ENCODE measurements at regions not wholly inside any gene's neighbourhood (a gene's known extent, or its start where the extent isn't known, plus 50 kb on each side); places are given as distances from the start of the nearest gene placed in this dataset.

DNA sequence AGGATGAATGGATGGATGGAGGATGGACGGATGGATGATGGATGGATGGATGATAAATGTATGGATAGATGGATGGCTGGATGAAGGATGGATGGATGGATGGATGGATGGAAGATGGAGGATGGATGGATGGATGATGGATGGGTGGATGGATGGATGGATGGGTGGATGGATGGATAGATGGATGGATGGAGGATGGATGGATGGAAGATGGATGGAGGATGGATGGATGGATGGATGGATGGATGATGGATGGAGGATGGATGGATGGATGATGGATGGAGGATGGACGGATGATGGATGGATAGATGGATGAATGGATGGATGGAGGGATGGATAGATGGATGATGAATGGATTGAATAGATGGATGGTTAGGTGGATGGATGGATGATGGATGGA is 210.6 kb upstream of the IGF1R start:
- Histone ChIP-seq H3K27me3 (ENCODE audit: control insufficient read depth in 1 of 2, insufficient read depth in 2 of 2, low read length in 2 of 2) (no peaks in the 10 kb centered on the region), H3K36me3 (ENCODE audit: control insufficient read depth in 2 of 2, insufficient read depth in 2 of 2, low read length in 1 of 2) (no peaks in the 10 kb centered on the region), H3K4me3 (ENCODE audit: low read depth in 1 of 2, low read length in 2 of 2) (no peak overlapping the region), H3K27ac (ENCODE audit: low read depth in 2 of 2, low read length in 1 of 2) (no peak overlapping the region), H3K9me3 (ENCODE audit: control insufficient read depth in 2 of 2, insufficient read depth in 1 of 2, low read depth in 1 of 2, low read length in 1 of 2) (no peaks in the 10 kb centered on the region), H3K4me1 (ENCODE audit: control insufficient read depth in 2 of 2, insufficient read depth in 2 of 2, low read length in 1 of 2) (no peaks in the 10 kb centered on the region)
- WGBS, 2 donors: 89 to 93% methylated on average over 2 of the region's 2 CpGs

GRCh38 chr15:98438326-98438725 is 210.0 kb upstream of the IGF1R start:
- 88% methylated on average over 5 of the region's 5 CpGs for WGBS, 2 donors

DNA sequence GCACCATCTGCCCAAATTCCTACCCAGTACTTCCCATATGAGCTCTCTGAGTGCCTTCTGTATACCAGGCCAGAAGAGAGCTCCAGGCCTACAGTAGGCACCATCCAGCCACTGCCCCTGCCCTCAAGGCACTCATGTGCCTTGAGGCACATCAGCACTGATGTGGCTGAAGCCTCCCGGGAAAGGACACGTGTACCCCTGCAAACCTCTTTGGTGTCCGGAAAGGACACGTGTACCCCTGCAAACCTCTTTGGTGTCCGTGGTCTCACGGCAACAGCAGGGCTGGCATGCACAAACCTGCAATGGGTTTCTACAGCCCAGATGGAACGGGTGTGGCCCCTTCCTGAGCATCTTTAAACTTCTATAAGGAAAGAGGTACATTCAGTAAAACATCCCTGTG is 209.4 kb upstream of the IGF1R start:
- Histone ChIP-seq H3K4me1 (ENCODE audit: control insufficient read depth in 2 of 2, insufficient read depth in 2 of 2, low read length in 1 of 2) (no peaks in the 10 kb centered on the region), H3K9me3 (ENCODE audit: control insufficient read depth in 2 of 2, insufficient read depth in 1 of 2, low read depth in 1 of 2, low read length in 1 of 2) (no peaks in the 10 kb centered on the region), H3K27me3 (ENCODE audit: control insufficient read depth in 1 of 2, insufficient read depth in 2 of 2, low read length in 2 of 2) (no peaks in the 10 kb centered on the region), H3K36me3 (ENCODE audit: control insufficient read depth in 2 of 2, insufficient read depth in 2 of 2, low read length in 1 of 2) (no peaks in the 10 kb centered on the region), H3K4me3 (ENCODE audit: low read depth in 1 of 2, low read length in 2 of 2) (no peak overlapping the region), H3K27ac (ENCODE audit: low read depth in 2 of 2, low read length in 1 of 2) (no peak overlapping the region)
- 75 to 84% methylated on average over 7 of the region's 7 CpGs for WGBS, 2 donors

More at GRCh38 chr15:98438326-98438725, 210.0 kb upstream of the IGF1R start:
- no peak overlapping the region for H3K27ac ChIP-seq (ENCODE audit: low read depth in 2 of 2, low read length in 1 of 2)
- H3K4me3 ChIP-seq (ENCODE audit: low read depth in 1 of 2, low read length in 2 of 2): no peak overlapping the region
- H3K36me3 ChIP-seq (ENCODE audit: control insufficient read depth in 2 of 2, insufficient read depth in 2 of 2, low read length in 1 of 2): no peaks in the 10 kb centered on the region
- no peaks in the 10 kb centered on the region for H3K9me3 ChIP-seq (ENCODE audit: control insufficient read depth in 2 of 2, insufficient read depth in 1 of 2, low read depth in 1 of 2, low read length in 1 of 2)
- H3K27me3 ChIP-seq (ENCODE audit: control insufficient read depth in 1 of 2, insufficient read depth in 2 of 2, low read length in 2 of 2): no peaks in the 10 kb centered on the region
- no peaks in the 10 kb centered on the region for H3K4me1 ChIP-seq (ENCODE audit: control insufficient read depth in 2 of 2, insufficient read depth in 2 of 2, low read length in 1 of 2)

- H3K4me3 ChIP-seq (ENCODE audit: low read depth in 1 of 2, low read length in 2 of 2): no peak overlapping the region
- H3K4me1 ChIP-seq (ENCODE audit: control insufficient read depth in 2 of 2, insufficient read depth in 2 of 2, low read length in 1 of 2): no peaks in the 10 kb centered on the region
- 70 to 72% methylated on average over 6 of the region's 6 CpGs for WGBS, 2 donors
- H3K9me3 ChIP-seq (ENCODE audit: control insufficient read depth in 2 of 2, insufficient read depth in 1 of 2, low read depth in 1 of 2, low read length in 1 of 2): no peaks in the 10 kb centered on the region
- no peaks in the 10 kb centered on the region for H3K36me3 ChIP-seq (ENCODE audit: control insufficient read depth in 2 of 2, insufficient read depth in 2 of 2, low read length in 1 of 2)
- H3K27me3 ChIP-seq (ENCODE audit: control insufficient read depth in 1 of 2, insufficient read depth in 2 of 2, low read length in 2 of 2): no peaks in the 10 kb centered on the region
- H3K27ac ChIP-seq (ENCODE audit: low read depth in 2 of 2, low read length in 1 of 2): no peak overlapping the region
Measured at GRCh38 chr15:98439523-98439942, 208.8 kb upstream of the IGF1R start.

DNA sequence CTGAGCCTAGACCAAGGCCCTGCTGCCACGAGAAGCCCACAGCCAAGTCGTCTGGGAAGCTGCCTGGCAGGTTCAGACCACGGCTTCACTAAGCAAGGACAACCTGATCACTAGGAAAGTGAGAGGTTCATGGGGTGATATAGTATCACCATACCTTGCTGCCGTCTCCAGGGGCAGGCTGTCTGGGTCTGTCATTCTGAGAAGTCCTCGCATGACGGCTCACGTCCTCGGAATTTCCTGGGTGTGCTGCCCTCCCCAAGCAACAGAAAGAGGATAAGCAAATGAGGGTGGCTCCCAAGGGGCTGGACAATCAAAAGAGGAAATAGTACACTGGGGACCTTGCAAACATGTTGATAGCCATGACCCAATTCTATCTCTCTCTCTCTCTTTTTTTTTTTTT is 207.4 kb upstream of the IGF1R start:
- H3K27me3 ChIP-seq (ENCODE audit: control insufficient read depth in 1 of 2, insufficient read depth in 2 of 2, low read length in 2 of 2): no peaks in the 10 kb centered on the region
- WGBS, 2 donors: 64 to 72% methylated on average over 8 of the region's 8 CpGs
- no peak overlapping the region for H3K4me3 ChIP-seq (ENCODE audit: low read depth in 1 of 2, low read length in 2 of 2)
- no peaks in the 10 kb centered on the region for H3K4me1 ChIP-seq (ENCODE audit: control insufficient read depth in 2 of 2, insufficient read depth in 2 of 2, low read length in 1 of 2)
- no peak overlapping the region for H3K27ac ChIP-seq (ENCODE audit: low read depth in 2 of 2, low read length in 1 of 2)
- no peaks in the 10 kb centered on the region for H3K36me3 ChIP-seq (ENCODE audit: control insufficient read depth in 2 of 2, insufficient read depth in 2 of 2, low read length in 1 of 2)
- H3K9me3 ChIP-seq (ENCODE audit: control insufficient read depth in 2 of 2, insufficient read depth in 1 of 2, low read depth in 1 of 2, low read length in 1 of 2): no peaks in the 10 kb centered on the region

- no peaks in the 10 kb centered on the region for H3K27me3 ChIP-seq (ENCODE audit: control insufficient read depth in 1 of 2, insufficient read depth in 2 of 2, low read length in 2 of 2)
- H3K9me3 ChIP-seq (ENCODE audit: control insufficient read depth in 2 of 2, insufficient read depth in 1 of 2, low read depth in 1 of 2, low read length in 1 of 2): no peaks in the 10 kb centered on the region
- H3K4me3 ChIP-seq (ENCODE audit: low read depth in 1 of 2, low read length in 2 of 2): no peak overlapping the region
- WGBS, 2 donors: 61 to 66% methylated on average over 5 of the region's 5 CpGs
- no peak overlapping the region for H3K27ac ChIP-seq (ENCODE audit: low read depth in 2 of 2, low read length in 1 of 2)
- H3K4me1 ChIP-seq (ENCODE audit: control insufficient read depth in 2 of 2, insufficient read depth in 2 of 2, low read length in 1 of 2): no peaks in the 10 kb centered on the region
- H3K36me3 ChIP-seq (ENCODE audit: control insufficient read depth in 2 of 2, insufficient read depth in 2 of 2, low read length in 1 of 2): no peaks in the 10 kb centered on the region
Measured at GRCh38 chr15:98441599-98441998, 206.7 kb upstream of the IGF1R start.

GRCh38 chr15:98442379-98442833 is 205.9 kb upstream of the IGF1R start:
- H3K27ac ChIP-seq (ENCODE audit: low read depth in 2 of 2, low read length in 1 of 2): no peak overlapping the region
- no peaks in the 10 kb centered on the region for H3K4me1 ChIP-seq (ENCODE audit: control insufficient read depth in 2 of 2, insufficient read depth in 2 of 2, low read length in 1 of 2)
- H3K36me3 ChIP-seq (ENCODE audit: control insufficient read depth in 2 of 2, insufficient read depth in 2 of 2, low read length in 1 of 2): no peaks in the 10 kb centered on the region
- H3K9me3 ChIP-seq (ENCODE audit: control insufficient read depth in 2 of 2, insufficient read depth in 1 of 2, low read depth in 1 of 2, low read length in 1 of 2): no peaks in the 10 kb centered on the region
- no peak overlapping the region for H3K4me3 ChIP-seq (ENCODE audit: low read depth in 1 of 2, low read length in 2 of 2)
- H3K27me3 ChIP-seq (ENCODE audit: control insufficient read depth in 1 of 2, insufficient read depth in 2 of 2, low read length in 2 of 2): no peaks in the 10 kb centered on the region
- 19 to 20% methylated on average over 4 of the region's 4 CpGs for WGBS, 2 donors

DNA sequence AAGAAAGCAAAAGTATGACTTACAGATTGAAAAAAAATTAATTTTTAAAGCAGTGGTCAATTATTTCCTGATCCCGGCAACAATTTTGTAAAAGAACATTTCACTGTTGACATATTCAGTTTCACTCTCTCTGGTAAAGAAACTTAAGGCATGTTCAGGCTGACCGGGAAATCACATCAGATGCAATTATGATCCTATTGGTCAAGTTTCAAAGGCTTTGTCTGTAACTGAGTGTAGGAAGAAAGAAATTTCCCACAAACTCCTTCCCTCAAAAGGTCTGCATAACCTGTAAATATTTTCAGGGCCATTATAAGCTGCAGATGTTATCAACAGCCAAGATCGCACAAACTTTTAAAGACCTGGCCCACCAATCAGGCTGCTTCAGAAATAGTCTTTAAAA is 205.4 kb upstream of the IGF1R start:
- no peaks in the 10 kb centered on the region for H3K36me3 ChIP-seq (ENCODE audit: control insufficient read depth in 2 of 2, insufficient read depth in 2 of 2, low read length in 1 of 2)
- H3K4me1 ChIP-seq (ENCODE audit: control insufficient read depth in 2 of 2, insufficient read depth in 2 of 2, low read length in 1 of 2): no peaks in the 10 kb centered on the region
- WGBS, 2 donors: 63 to 64% methylated on average over 3 of the region's 3 CpGs
- H3K4me3 ChIP-seq (ENCODE audit: low read depth in 1 of 2, low read length in 2 of 2): no peak overlapping the region
- H3K9me3 ChIP-seq (ENCODE audit: control insufficient read depth in 2 of 2, insufficient read depth in 1 of 2, low read depth in 1 of 2, low read length in 1 of 2): no peaks in the 10 kb centered on the region
- no peaks in the 10 kb centered on the region for H3K27me3 ChIP-seq (ENCODE audit: control insufficient read depth in 1 of 2, insufficient read depth in 2 of 2, low read length in 2 of 2)
- H3K27ac ChIP-seq (ENCODE audit: low read depth in 2 of 2, low read length in 1 of 2): no peak overlapping the region

DNA sequence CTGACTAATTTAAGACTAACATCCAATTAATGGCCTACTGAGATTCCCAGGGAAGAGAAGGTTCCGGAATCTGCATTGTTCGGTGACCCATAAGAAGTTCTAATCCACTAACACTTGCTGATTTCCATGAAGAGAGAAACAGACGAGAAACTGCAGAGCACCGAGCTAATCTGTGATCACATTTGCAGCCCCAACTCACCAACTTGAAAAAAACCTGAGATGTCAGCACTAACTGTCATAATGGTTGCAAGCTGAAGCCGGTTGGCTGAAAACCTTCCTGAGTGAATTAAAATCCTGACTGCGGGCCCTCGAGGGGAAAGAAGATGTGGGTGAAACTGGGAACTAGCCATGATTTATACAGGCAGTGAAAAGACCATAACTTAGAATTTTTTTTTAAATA is 204.8 kb upstream of the IGF1R start:
- Histone ChIP-seq H3K4me3 (ENCODE audit: low read depth in 1 of 2, low read length in 2 of 2) (no peak overlapping the region), H3K27ac (ENCODE audit: low read depth in 2 of 2, low read length in 1 of 2) (no peak overlapping the region), H3K9me3 (ENCODE audit: control insufficient read depth in 2 of 2, insufficient read depth in 1 of 2, low read depth in 1 of 2, low read length in 1 of 2) (no peaks in the 10 kb centered on the region), H3K4me1 (ENCODE audit: control insufficient read depth in 2 of 2, insufficient read depth in 2 of 2, low read length in 1 of 2) (no peaks in the 10 kb centered on the region), H3K36me3 (ENCODE audit: control insufficient read depth in 2 of 2, insufficient read depth in 2 of 2, low read length in 1 of 2) (no peaks in the 10 kb centered on the region), H3K27me3 (ENCODE audit: control insufficient read depth in 1 of 2, insufficient read depth in 2 of 2, low read length in 2 of 2) (no peaks in the 10 kb centered on the region)
- WGBS, 2 donors: 85 to 86% methylated on average over 7 of the region's 7 CpGs

GRCh38 chr15:98444138-98444537 is 204.2 kb upstream of the IGF1R start:
- Histone ChIP-seq H3K4me3 (ENCODE audit: low read depth in 1 of 2, low read length in 2 of 2) (no peak overlapping the region), H3K9me3 (ENCODE audit: control insufficient read depth in 2 of 2, insufficient read depth in 1 of 2, low read depth in 1 of 2, low read length in 1 of 2) (no peaks in the 10 kb centered on the region)
- WGBS, 2 donors: 35 to 46% methylated on average over 9 of the region's 9 CpGs

More at GRCh38 chr15:98444138-98444537, 204.2 kb upstream of the IGF1R start:
- Histone ChIP-seq H3K36me3 (ENCODE audit: control insufficient read depth in 2 of 2, insufficient read depth in 2 of 2, low read length in 1 of 2) (no peaks in the 10 kb centered on the region), H3K4me1 (ENCODE audit: control insufficient read depth in 2 of 2, insufficient read depth in 2 of 2, low read length in 1 of 2) (no peaks in the 10 kb centered on the region), H3K27me3 (ENCODE audit: control insufficient read depth in 1 of 2, insufficient read depth in 2 of 2, low read length in 2 of 2) (no peaks in the 10 kb centered on the region), H3K27ac (ENCODE audit: low read depth in 2 of 2, low read length in 1 of 2) (no peak overlapping the region)
